ENCODE measurements at regions not wholly inside any gene's neighbourhood (a gene's known extent, or its start where the extent isn't known, plus 50 kb on each side); places are given as distances from the start of the nearest gene placed in this dataset.
"Not testable (repeated sequence)": the region's sequence is repeated elsewhere in the genome, so short reads cannot be mapped to it uniquely, and the experiment has no call there.

- intact Hi-C loops (cut with DNase I): no loop called here
- no peak for TF ChIP-seq EP300 (IDR thresholded peaks at IDR 0.05)
- TF ChIP-seq POLR2A (IDR thresholded peaks at IDR 0.05): no peak
- TF ChIP-seq CTCF (IDR thresholded peaks at IDR 0.05): no peak
- H3K27ac ChIP-seq: no peak overlapping the region
- WGBS, 3 donors: 88 to 90% (median 89%) methylated on average over 3 of the region's 3 CpGs
- no peaks in the 10 kb centered on the region for H3K9me3 ChIP-seq
- no peaks in the 10 kb centered on the region for H3K27me3 ChIP-seq
- H3K36me3 ChIP-seq: no peaks in the 10 kb centered on the region
- H3K4me3 ChIP-seq: no peak overlapping the region
- H3K4me1 ChIP-seq (ENCODE audit: insufficient read depth): no peaks in the 10 kb centered on the region
- no peak for DNase-seq
Observed at GRCh38 chr11:122563761-122564160, 91.8 kb upstream of the UBASH3B start.

- intact Hi-C loops (cut with DNase I): no loop called here
- Histone ChIP-seq H3K27ac (no peak overlapping the region), H3K4me1 (ENCODE audit: insufficient read depth) (no peaks in the 10 kb centered on the region), H3K27me3 (no peaks in the 10 kb centered on the region), H3K4me3 (no peak overlapping the region), H3K9me3 (no peaks in the 10 kb centered on the region), H3K36me3 (no peaks in the 10 kb centered on the region)
- TF ChIP-seq POLR2A (IDR thresholded peaks at IDR 0.05) (no peak), EP300 (IDR thresholded peaks at IDR 0.05) (no peak), CTCF (IDR thresholded peaks at IDR 0.05) (no peak)
- 65 to 69% (median 68%) methylated on average over 9 of the region's 9 CpGs for WGBS, 3 donors
- no peak for DNase-seq
Observed at GRCh38 chr11:122559734-122560382, 95.7 kb upstream of the UBASH3B start.

- 86 to 94% (median 88%) methylated on average over 9 of the region's 9 CpGs for WGBS, 3 donors
- intact Hi-C loops (cut with DNase I); H3K27ac ChIP-seq; H3K9me3 ChIP-seq; H3K4me1 ChIP-seq (ENCODE audit: insufficient read depth); H3K4me3 ChIP-seq; DNase-seq; H3K27me3 ChIP-seq; H3K36me3 ChIP-seq: not testable (repeated sequence)
Observed at GRCh38 chr11:122559218-122559617, 96.3 kb upstream of the UBASH3B start.

GRCh38 chr11:122557163-122557562 is 98.4 kb upstream of the UBASH3B start:
- H3K27ac ChIP-seq; H3K4me3 ChIP-seq; H3K27me3 ChIP-seq; H3K4me1 ChIP-seq (ENCODE audit: insufficient read depth); H3K36me3 ChIP-seq; DNase-seq; H3K9me3 ChIP-seq; intact Hi-C loops (cut with DNase I): not testable (repeated sequence)
- WGBS, 3 donors: 56 to 61% (median 59%) methylated on average over 6 of the region's 6 CpGs

GRCh38 chr11:122556605-122557004 is 98.9 kb upstream of the UBASH3B start:
- no peak overlapping the region for H3K27ac ChIP-seq
- peak in 2 of 5 donors; percentile 35 to 71 for DNase-seq
- 40 to 54% (median 46%) methylated on average over 19 to 34 of the region's 34 CpGs for WGBS, 3 donors
- TF ChIP-seq EP300 (IDR thresholded peaks at IDR 0.05) (no peak), POLR2A (IDR thresholded peaks at IDR 0.05) (no peak), CTCF (IDR thresholded peaks at IDR 0.05) (no peak)
- no peaks in the 10 kb centered on the region for H3K27me3 ChIP-seq
- no peaks in the 10 kb centered on the region for H3K9me3 ChIP-seq
- no peaks in the 10 kb centered on the region for H3K36me3 ChIP-seq
- intact Hi-C loops (cut with DNase I): no loop called here
- no peak overlapping the region for H3K4me3 ChIP-seq
- H3K4me1 ChIP-seq (ENCODE audit: insufficient read depth): no peaks in the 10 kb centered on the region

Measured in ovary (tissue), 7 donors.